H1 (cell line): ENCODE measurements at regions not wholly inside any gene's neighbourhood (a gene's known extent, or its start where the extent isn't known, plus 50 kb on each side); places are given as distances from the start of the nearest gene placed in this dataset.

Experiments
- EP300 ChIP-seq, 2 experiments: IDR thresholded peaks; 1 replicate in 1 of 2; 2 replicates in 1 of 2; pipeline ENCODE4 v1.6.1; 2011 to 2012; ENCODE audit warnings: low read depth in 2 of 2, low read length in 2 of 2, mild to moderate bottlenecking in 2 of 2, borderline replicate concordance in 1 of 2, inconsistent platforms in 1 of 2, moderate library complexity in 1 of 2
- MAFK ChIP-seq: IDR thresholded peaks from 2 replicates; pipeline ENCODE4 v1.6.1; 2012; ENCODE audit warnings: low read depth, mild to moderate bottlenecking, improper control_type of control experiment, low read length

- TF ChIP-seq MAFK (no peak), EP300 (IDR thresholded peaks at IDR 0.05; ENCODE audit: borderline replicate concordance in 1 of 2, low read depth in 2 of 2, low read length in 2 of 2) (no peak)
- TF ChIP-seq, all 59 proteins: peak for 0
Measured at GRCh38 chr14:75373133-75373532, 54.7 kb upstream of the JDP2 start (continued).
